ENCODE measurements at regions not wholly inside any gene's neighbourhood (a gene's known extent, or its start where the extent isn't known, plus 50 kb on each side); places are given as distances from the start of the nearest gene placed in this dataset.

DNA sequence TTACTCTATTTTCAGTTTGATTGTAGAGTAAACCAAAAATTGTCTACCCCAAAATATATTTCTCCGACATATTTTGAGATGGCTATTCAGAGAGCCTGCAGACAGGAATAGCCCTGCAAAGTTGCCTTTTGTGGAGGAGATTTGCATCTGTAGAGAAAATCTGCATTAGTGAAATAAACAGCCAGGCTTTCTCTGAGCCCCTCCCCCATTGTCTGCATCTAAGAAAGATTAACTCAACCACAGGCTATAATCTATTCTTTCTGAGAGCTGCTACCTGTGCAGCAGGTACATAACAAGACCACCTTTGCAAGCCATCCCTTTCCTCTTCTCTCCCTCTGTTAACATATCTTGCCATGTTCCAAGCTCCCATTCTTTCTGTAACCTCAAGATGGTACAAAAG is 1034.2 kb downstream of the SORCS3 start:
- no peak for TF ChIP-seq RCOR1 (IDR thresholded peaks at IDR 0.05; ENCODE audit: insufficient replicate concordance, low read length)
- TF ChIP-seq, protein P1, sequence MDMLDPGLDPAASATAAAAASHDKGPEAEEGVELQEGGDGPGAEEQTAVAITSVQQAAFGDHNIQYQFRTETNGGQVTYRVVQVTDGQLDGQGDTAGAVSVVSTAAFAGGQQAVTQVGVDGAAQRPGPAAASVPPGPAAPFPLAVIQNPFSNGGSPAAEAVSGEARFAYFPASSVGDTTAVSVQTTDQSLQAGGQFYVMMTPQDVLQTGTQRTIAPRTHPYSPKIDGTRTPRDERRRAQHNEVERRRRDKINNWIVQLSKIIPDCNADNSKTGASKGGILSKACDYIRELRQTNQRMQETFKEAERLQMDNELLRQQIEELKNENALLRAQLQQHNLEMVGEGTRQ (IDR thresholded peaks at IDR 0.05; ENCODE audit: low read depth, low read length), result no peak
- TF ChIP-seq, protein P2, sequence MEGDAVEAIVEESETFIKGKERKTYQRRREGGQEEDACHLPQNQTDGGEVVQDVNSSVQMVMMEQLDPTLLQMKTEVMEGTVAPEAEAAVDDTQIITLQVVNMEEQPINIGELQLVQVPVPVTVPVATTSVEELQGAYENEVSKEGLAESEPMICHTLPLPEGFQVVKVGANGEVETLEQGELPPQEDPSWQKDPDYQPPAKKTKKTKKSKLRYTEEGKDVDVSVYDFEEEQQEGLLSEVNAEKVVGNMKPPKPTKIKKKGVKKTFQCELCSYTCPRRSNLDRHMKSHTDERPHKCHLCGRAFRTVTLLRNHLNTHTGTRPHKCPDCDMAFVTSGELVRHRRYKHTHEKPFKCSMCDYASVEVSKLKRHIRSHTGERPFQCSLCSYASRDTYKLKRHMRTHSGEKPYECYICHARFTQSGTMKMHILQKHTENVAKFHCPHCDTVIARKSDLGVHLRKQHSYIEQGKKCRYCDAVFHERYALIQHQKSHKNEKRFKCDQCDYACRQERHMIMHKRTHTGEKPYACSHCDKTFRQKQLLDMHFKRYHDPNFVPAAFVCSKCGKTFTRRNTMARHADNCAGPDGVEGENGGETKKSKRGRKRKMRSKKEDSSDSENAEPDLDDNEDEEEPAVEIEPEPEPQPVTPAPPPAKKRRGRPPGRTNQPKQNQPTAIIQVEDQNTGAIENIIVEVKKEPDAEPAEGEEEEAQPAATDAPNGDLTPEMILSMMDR (conservative IDR thresholded peaks at IDR 0.05; ENCODE audit: low read depth, low read length), result no peak
- no peak for TF ChIP-seq BHLHE40 (IDR thresholded peaks at IDR 0.05; ENCODE audit: low read depth, low read length)
- no peak for TF ChIP-seq POLR2A (IDR thresholded peaks at IDR 0.05; ENCODE audit: low read depth, low read length)
- TF ChIP-seq RFX5 (IDR thresholded peaks at IDR 0.05; ENCODE audit: low read depth, low read length), result no peak
- no peak for TF ChIP-seq CEBPB (IDR thresholded peaks at IDR 0.05; ENCODE audit: low read depth, low read length)
- TF ChIP-seq SMC3 (IDR thresholded peaks at IDR 0.05; ENCODE audit: low read depth, low read length), result no peak
- no peak for TF ChIP-seq FOS (IDR thresholded peaks at IDR 0.05; ENCODE audit: low read depth, low read length)
- no peak for TF ChIP-seq RAD21 (IDR thresholded peaks at IDR 0.05; ENCODE audit: low read length)
- TF ChIP-seq, protein P3, sequence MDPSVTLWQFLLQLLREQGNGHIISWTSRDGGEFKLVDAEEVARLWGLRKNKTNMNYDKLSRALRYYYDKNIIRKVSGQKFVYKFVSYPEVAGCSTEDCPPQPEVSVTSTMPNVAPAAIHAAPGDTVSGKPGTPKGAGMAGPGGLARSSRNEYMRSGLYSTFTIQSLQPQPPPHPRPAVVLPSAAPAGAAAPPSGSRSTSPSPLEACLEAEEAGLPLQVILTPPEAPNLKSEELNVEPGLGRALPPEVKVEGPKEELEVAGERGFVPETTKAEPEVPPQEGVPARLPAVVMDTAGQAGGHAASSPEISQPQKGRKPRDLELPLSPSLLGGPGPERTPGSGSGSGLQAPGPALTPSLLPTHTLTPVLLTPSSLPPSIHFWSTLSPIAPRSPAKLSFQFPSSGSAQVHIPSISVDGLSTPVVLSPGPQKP (IDR thresholded peaks at IDR 0.05; ENCODE audit: borderline replicate concordance, low read depth, low read length), result no peak
